HEK293T (cell line): ENCODE measurements at regions not wholly inside any gene's neighbourhood (a gene's known extent, or its start where the extent isn't known, plus 50 kb on each side); places are given as distances from the start of the nearest gene placed in this dataset.

Experiments
- CTCF ChIA-PET: fragments of 350-600 bp; formaldehyde crosslinking; extraction: SDS; loops from one replicate; lab custom pipeline; 2021; ENCODE audit warnings: antibody characterized with exemption, inconsistent platforms; lab: Yijun Ruan, JAX
- POLR2A ChIA-PET: fragments of 350-600 bp; formaldehyde crosslinking; extraction: SDS; loops from one replicate; lab custom pipeline; 2020; ENCODE audit warnings: antibody characterized with exemption, inconsistent platforms; lab: Yijun Ruan, JAX
- DNase-seq: peaks from one replicate; pipeline ENCODE4 v3.0.0; 2012; ENCODE audit warnings: mixed read lengths; ENCODE audit errors: extremely low spot score
- ARNT ChIP-seq: fragments of 450-650 bp; IDR thresholded peaks from 2 replicates; pipeline ENCODE4 v1.6.1; 2017; ENCODE audit warnings: mild to moderate bottlenecking
- BHLHE40 ChIP-seq: fragments of 450-650 bp; IDR thresholded peaks from 2 replicates; pipeline ENCODE4 v1.6.1; 2016; ENCODE audit warnings: mild to moderate bottlenecking, moderate library complexity, borderline replicate concordance
- CTBP1 ChIP-seq: fragments of 450-650 bp; IDR thresholded peaks from 2 replicates; pipeline ENCODE4 v1.6.1; 2016; ENCODE audit warnings: borderline replicate concordance
- ELF4 ChIP-seq: fragments of 450-650 bp; IDR thresholded peaks from 2 replicates; pipeline ENCODE4 v1.6.1; 2017; ENCODE audit warnings: antibody characterized with exemption
- FOXA1 ChIP-seq: fragments of 450-650 bp; IDR thresholded peaks from 2 replicates; pipeline ENCODE4 v1.6.1; 2016; ENCODE audit warnings: mild to moderate bottlenecking
- FOXK2 ChIP-seq: fragments of 450-650 bp; IDR thresholded peaks from 2 replicates; pipeline ENCODE4 v1.6.1; 2016; ENCODE audit warnings: mild to moderate bottlenecking
- FOXM1 ChIP-seq: fragments of 450-650 bp; IDR thresholded peaks from 2 replicates; pipeline ENCODE4 v1.6.1; 2017; ENCODE audit warnings: mild to moderate bottlenecking, borderline replicate concordance
- HDGF ChIP-seq: fragments of 450-650 bp; IDR thresholded peaks from 2 replicates; pipeline ENCODE4 v1.6.1; 2017; ENCODE audit warnings: antibody characterized with exemption, borderline replicate concordance
- L3MBTL2 ChIP-seq: fragments of 450-650 bp; conservative IDR thresholded peaks from 2 replicates; pipeline ENCODE4 v1.6.1; 2016; ENCODE audit warnings: mild to moderate bottlenecking
- LEF1 ChIP-seq: fragments of 450-650 bp; IDR thresholded peaks from 2 replicates; pipeline ENCODE4 v1.6.1; 2017; ENCODE audit warnings: mild to moderate bottlenecking, borderline replicate concordance
- NFRKB ChIP-seq: fragments of 450-650 bp; IDR thresholded peaks from 2 replicates; pipeline ENCODE4 v1.6.1; 2016; ENCODE audit warnings: mild to moderate bottlenecking, moderate library complexity
- SP1 ChIP-seq: fragments of 450-650 bp; IDR thresholded peaks from 2 replicates; pipeline ENCODE4 v1.6.1; 2017
- SUZ12 ChIP-seq: fragments of 450-650 bp; IDR thresholded peaks from 2 replicates; pipeline ENCODE4 v1.6.1; 2016; ENCODE audit warnings: mild to moderate bottlenecking
- TARDBP ChIP-seq: fragments of 450-650 bp; IDR thresholded peaks from 2 replicates; pipeline ENCODE4 v1.6.1; 2016
- ZNF384 ChIP-seq: fragments of 450-650 bp; IDR thresholded peaks from 2 replicates; pipeline ENCODE4 v1.6.1; 2016
- TF ChIP-seq, protein P1 (sequence below): fragments of 450-650 bp; IDR thresholded peaks from 2 replicates; pipeline ENCODE4 v1.6.1; 2016

GRCh38 chr5:148927307-148927946, 101.0 kb downstream of the ADRB2 start:
- no peak for TF ChIP-seq HDGF
- no peak for TF ChIP-seq SUZ12
- no peak for TF ChIP-seq ARNT
- no peak for TF ChIP-seq NFRKB
- TF ChIP-seq LEF1: no peak
- TF ChIP-seq, protein P1, sequence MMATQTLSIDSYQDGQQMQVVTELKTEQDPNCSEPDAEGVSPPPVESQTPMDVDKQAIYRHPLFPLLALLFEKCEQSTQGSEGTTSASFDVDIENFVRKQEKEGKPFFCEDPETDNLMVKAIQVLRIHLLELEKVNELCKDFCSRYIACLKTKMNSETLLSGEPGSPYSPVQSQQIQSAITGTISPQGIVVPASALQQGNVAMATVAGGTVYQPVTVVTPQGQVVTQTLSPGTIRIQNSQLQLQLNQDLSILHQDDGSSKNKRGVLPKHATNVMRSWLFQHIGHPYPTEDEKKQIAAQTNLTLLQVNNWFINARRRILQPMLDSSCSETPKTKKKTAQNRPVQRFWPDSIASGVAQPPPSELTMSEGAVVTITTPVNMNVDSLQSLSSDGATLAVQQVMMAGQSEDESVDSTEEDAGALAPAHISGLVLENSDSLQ: no peak
- ChIA-PET POLR2A (no interaction called here), CTCF (interaction anchor here (0.7 kb wide), 2 partner anchors 11 to 99 kb away, joined by 3 read pairs; no protein-coding TSS in a partner anchor)
- no peak for DNase-seq

DNA sequence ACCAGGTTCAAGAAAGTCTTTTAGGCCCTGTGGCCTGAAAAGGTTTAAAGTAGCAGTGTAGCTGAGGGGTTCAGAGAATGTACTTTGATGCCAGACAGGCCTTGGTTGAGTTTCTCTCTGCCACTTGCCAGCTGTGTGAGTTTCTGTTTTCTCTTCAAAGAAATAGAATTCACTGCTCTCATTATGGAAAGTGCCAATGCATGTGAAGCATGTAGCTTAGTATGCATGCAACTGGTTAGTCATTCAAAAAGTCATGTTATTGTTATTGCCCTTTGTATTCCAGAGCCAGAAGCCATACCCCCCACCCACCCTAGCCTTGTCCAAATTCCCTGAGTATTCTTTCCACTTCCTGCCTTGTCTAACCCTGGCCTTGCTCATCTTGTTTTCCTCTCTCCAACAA, 101.7 kb downstream of the ADRB2 start:
- no peak for DNase-seq
- TF ChIP-seq SP1: no peak
- ChIA-PET POLR2A (no interaction called here), CTCF (interaction anchor here (0.7 kb wide), 2 partner anchors 12 to 99 kb away, joined by 3 read pairs; no protein-coding TSS in a partner anchor)

GRCh38 chr5:148931453-148932057, 105.1 kb downstream of the ADRB2 start:
- ChIA-PET CTCF (no interaction called here), POLR2A (no interaction called here)
- TF ChIP-seq FOXM1 (no peak), LEF1 (no peak), CTBP1 (no peak), ARNT (no peak), L3MBTL2 (no peak), SUZ12 (no peak), SP1 (no peak), NFRKB (no peak), TARDBP (no peak), ELF4 (no peak), BHLHE40 (no peak), FOXA1 (no peak), HDGF (no peak), FOXK2 (no peak), ZNF384 (no peak)
- TF ChIP-seq, protein P1: no peak
- DNase-seq: no peak

DNA sequence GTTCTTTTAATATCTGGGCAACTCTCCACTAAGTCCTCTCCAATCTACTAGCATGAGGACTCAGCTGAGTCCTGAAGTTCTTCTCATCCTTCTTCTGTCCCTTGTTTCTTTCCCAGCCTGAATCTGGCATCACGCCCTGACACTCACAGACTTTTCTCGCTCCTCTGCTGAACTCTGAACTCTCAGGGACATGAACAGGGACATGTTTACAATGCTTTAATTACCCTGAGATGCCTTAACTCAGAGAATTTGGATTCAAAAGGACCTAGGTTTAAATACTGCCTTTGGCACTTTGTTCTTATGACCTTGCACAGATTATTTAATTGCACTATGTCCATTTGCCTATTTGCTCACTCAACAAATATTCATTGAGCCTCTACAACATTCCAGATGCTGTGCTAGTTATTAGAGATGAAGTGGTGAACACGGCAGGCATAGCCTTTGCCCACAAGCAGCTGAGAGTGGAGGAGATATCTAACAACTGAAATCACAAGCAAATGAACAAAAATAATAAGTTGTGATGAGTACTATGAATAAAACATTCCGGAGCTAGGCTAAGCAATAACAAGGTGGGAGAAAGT, 106.0 kb downstream of the ADRB2 start:
- no peak for DNase-seq
- CTCF ChIA-PET: interaction anchor here (0.5 kb wide), 1 partner anchor 26 kb away, joined by 3 read pairs; no protein-coding TSS in a partner anchor
- TF ChIP-seq ZNF384: no peak
- no peak for TF ChIP-seq ELF4
- TF ChIP-seq ARNT: no peak
- no peak for TF ChIP-seq NFRKB
- TF ChIP-seq FOXA1: no peak
- no peak for TF ChIP-seq HDGF
- no peak for TF ChIP-seq FOXK2
- no peak for TF ChIP-seq TARDBP
- TF ChIP-seq CTBP1: no peak
- TF ChIP-seq BHLHE40: no peak
- no peak for TF ChIP-seq LEF1
- no peak for TF ChIP-seq L3MBTL2
- TF ChIP-seq SP1: no peak
- POLR2A ChIA-PET: interaction anchor here (0.5 kb wide), 1 partner anchor 132 kb away, joined by 4 read pairs; no protein-coding TSS in a partner anchor

- ChIA-PET POLR2A (no interaction called here), CTCF (no interaction called here)
- no peak for TF ChIP-seq ELF4
- TF ChIP-seq, protein P1: no peak
- no peak for TF ChIP-seq BHLHE40
- TF ChIP-seq SUZ12: no peak
- no peak for TF ChIP-seq FOXA1
- no peak for DNase-seq
Observed at GRCh38 chr5:148933903-148934432, 107.6 kb downstream of the ADRB2 start.

GRCh38 chr5:148934895-148935400, 108.5 kb downstream of the ADRB2 start:
- TF ChIP-seq ARNT: no peak
- TF ChIP-seq FOXK2: no peak
- TF ChIP-seq BHLHE40: no peak
- TF ChIP-seq ZNF384: no peak
- TF ChIP-seq, protein P1: no peak
- TF ChIP-seq SUZ12: no peak
- ChIA-PET CTCF (no interaction called here), POLR2A (no interaction called here)
- DNase-seq: no peak
